GM23338 (cell line): ENCODE measurements at regions not wholly inside any gene's neighbourhood (a gene's known extent, or its start where the extent isn't known, plus 50 kb on each side); places are given as distances from the start of the nearest gene placed in this dataset.

Experiments
- ATAC-seq: fragments of 200-7000 bp; cut with Tn5 transposase; 3 replicates; pipeline ENCODE4 v1.9.1; 2020
- DNase-seq: peaks from one replicate; pipeline ENCODE4 v3.0.0-alpha.2; 2015; ENCODE audit warnings: low spot score
- H2AFZ ChIP-seq: fragments of 200-600 bp; sonication (generic); 2 replicates; pipeline ENCODE4 v1.8.0; 2016; ENCODE audit warnings: antibody characterized with exemption, mild to moderate bottlenecking, moderate library complexity
- H3F3A ChIP-seq: fragments of 200-600 bp; sonication (generic); replicated peaks from 2 replicates; pipeline ENCODE4 v1.8.0; 2017; ENCODE audit warnings: antibody characterized with exemption, mixed run types, low read depth
- H3K27ac ChIP-seq: fragments of 200-600 bp; sonication (generic); 2 replicates; pipeline ENCODE4 v1.6.1; 2016; ENCODE audit warnings: low read depth
- H3K27me3 ChIP-seq: fragments of 200-600 bp; sonication (generic); 2 replicates; pipeline ENCODE4 v1.8.0; 2016; ENCODE audit warnings: mild to moderate bottlenecking, mixed run types, moderate library complexity; ENCODE audit not compliant: insufficient read depth
- H3K36me3 ChIP-seq: fragments of 200-600 bp; sonication (generic); 2 replicates; pipeline ENCODE4 v1.8.0; 2016; ENCODE audit warnings: mild to moderate bottlenecking; ENCODE audit not compliant: insufficient read depth
- H3K4me1 ChIP-seq: fragments of 200-600 bp; sonication (generic); 2 replicates; pipeline ENCODE4 v1.8.0; 2016; ENCODE audit warnings: mild to moderate bottlenecking, moderate library complexity; ENCODE audit not compliant: insufficient read depth
- H3K4me2 ChIP-seq: fragments of 200-600 bp; sonication (generic); 2 replicates; pipeline ENCODE4 v1.7.1; 2017; ENCODE audit warnings: mixed run types
- H3K4me3 ChIP-seq: fragments of 200-600 bp; sonication (generic); 2 replicates; pipeline ENCODE4 v1.6.1; 2016; ENCODE audit warnings: mixed run types
- H3K79me2 ChIP-seq: fragments of 200-600 bp; sonication (generic); replicated peaks from 2 replicates; pipeline ENCODE4 v1.8.0; 2017; ENCODE audit warnings: mild to moderate bottlenecking; ENCODE audit not compliant: insufficient read depth
- H3K9me2 ChIP-seq: fragments of 200-600 bp; sonication (generic); 2 replicates; pipeline ENCODE4 v1.8.0; 2017; ENCODE audit not compliant: insufficient read depth
- H4K20me1 ChIP-seq: fragments of 200-600 bp; sonication (generic); replicated peaks from 2 replicates; pipeline ENCODE4 v1.8.0; 2017; ENCODE audit warnings: mild to moderate bottlenecking; ENCODE audit not compliant: insufficient read depth
- H3K27ac Mint-ChIP-seq: 2 replicates; pipeline ENCODE4 v1.8.0; 2020; ENCODE audit warnings: inconsistent platforms, mild to moderate bottlenecking, moderate library complexity, mixed read lengths
- H3K27me3 Mint-ChIP-seq: 3 replicates; pipeline ENCODE4 v1.8.0; 2022; ENCODE audit warnings: low read depth, mild to moderate bottlenecking, moderate library complexity, mixed read lengths, inconsistent platforms; ENCODE audit not compliant: insufficient read depth, poor library complexity
- H3K36me3 Mint-ChIP-seq: 3 replicates; pipeline ENCODE4 v1.8.0; 2021; ENCODE audit warnings: low read depth, mild to moderate bottlenecking, inconsistent platforms, moderate library complexity, mixed read lengths
- H3K4me1 Mint-ChIP-seq: 3 replicates; pipeline ENCODE4 v1.8.0; 2020; ENCODE audit warnings: mild to moderate bottlenecking, inconsistent platforms, mixed read lengths
- H3K4me3 Mint-ChIP-seq: 3 replicates; pipeline ENCODE4 v1.8.0; 2021; ENCODE audit warnings: moderate library complexity, mild to moderate bottlenecking, inconsistent platforms, mixed read lengths
- H3K9me3 Mint-ChIP-seq: 3 replicates; pipeline ENCODE4 v1.8.0; 2020; ENCODE audit warnings: moderate library complexity, mild to moderate bottlenecking, inconsistent platforms, mixed read lengths
- CREB1 ChIP-seq: fragments of 250-450 bp; sonication (Bioruptor Pico); IDR thresholded peaks from 2 replicates; pipeline ENCODE4 v1.5.0; 2020; ENCODE audit warnings: low read depth, mild to moderate bottlenecking, moderate library complexity
- EZH2 ChIP-seq: fragments of 200-600 bp; sonication (generic); IDR thresholded peaks from one replicate; pipeline ENCODE4 v1.8.0; 2017; ENCODE audit warnings: antibody characterized with exemption, mild to moderate bottlenecking, low read depth; ENCODE audit not compliant: unreplicated experiment
- EZH2phosphoT487 ChIP-seq: fragments of 200-600 bp; sonication (generic); IDR thresholded peaks from one replicate; pipeline ENCODE4 v1.8.1; 2018; ENCODE audit warnings: antibody characterized with exemption; ENCODE audit not compliant: unreplicated experiment
- JUNB ChIP-seq: IDR thresholded peaks from one replicate; pipeline ENCODE4 v1.6.1; 2016; ENCODE audit warnings: antibody characterized with exemption; ENCODE audit not compliant: unreplicated experiment
- NANOG ChIP-seq: IDR thresholded peaks from 2 replicates; pipeline ENCODE4 v1.6.1; 2016; ENCODE audit warnings: antibody characterized with exemption, borderline replicate concordance
- POLR2AphosphoS5 ChIP-seq: IDR thresholded peaks from 2 replicates; pipeline ENCODE4 v1.6.1; 2016; ENCODE audit warnings: antibody characterized with exemption, low read depth
- STAT1 ChIP-seq: IDR thresholded peaks from one replicate; pipeline ENCODE4 v1.6.1; 2016; ENCODE audit warnings: antibody characterized with exemption; ENCODE audit not compliant: unreplicated experiment
- ZNF114 ChIP-seq: fragments of 250-450 bp; sonication (Bioruptor Pico); IDR thresholded peaks from 2 replicates; pipeline ENCODE4 v1.5.0; 2020; ENCODE audit warnings: mild to moderate bottlenecking, moderate library complexity
- ZNF331 ChIP-seq: fragments of 250-450 bp; sonication (Bioruptor Pico); IDR thresholded peaks from 2 replicates; pipeline ENCODE4 v1.5.0; 2020; ENCODE audit warnings: low read depth, mild to moderate bottlenecking, moderate library complexity
- TF ChIP-seq, protein P1 (sequence below): IDR thresholded peaks from 2 replicates; pipeline ENCODE4 v1.6.1; 2016; ENCODE audit warnings: antibody characterized with exemption
- TF ChIP-seq, protein P2 (sequence below): fragments of 250-450 bp; sonication (Bioruptor Pico); IDR thresholded peaks from 2 replicates; pipeline ENCODE4 v1.5.0; 2020; ENCODE audit warnings: mild to moderate bottlenecking, moderate library complexity
- TF ChIP-seq, protein P3 (sequence below), 2 experiments: fragments of 200-600 bp in 1 of 2; sonication (generic) in 1 of 2; conservative IDR thresholded peaks; 2 replicates each; pipeline versions ENCODE4 v1.5.1 to v1.6.1; 2016 to 2017; ENCODE audit warnings: antibody characterized with exemption in 2 of 2, low read depth in 2 of 2, mild to moderate bottlenecking in 2 of 2, moderate library complexity in 1 of 2
- TF ChIP-seq, protein P4 (sequence below): IDR thresholded peaks from one replicate; pipeline ENCODE4 v1.6.1; 2018; ENCODE audit warnings: antibody characterized with exemption; ENCODE audit not compliant: unreplicated experiment

DNA sequence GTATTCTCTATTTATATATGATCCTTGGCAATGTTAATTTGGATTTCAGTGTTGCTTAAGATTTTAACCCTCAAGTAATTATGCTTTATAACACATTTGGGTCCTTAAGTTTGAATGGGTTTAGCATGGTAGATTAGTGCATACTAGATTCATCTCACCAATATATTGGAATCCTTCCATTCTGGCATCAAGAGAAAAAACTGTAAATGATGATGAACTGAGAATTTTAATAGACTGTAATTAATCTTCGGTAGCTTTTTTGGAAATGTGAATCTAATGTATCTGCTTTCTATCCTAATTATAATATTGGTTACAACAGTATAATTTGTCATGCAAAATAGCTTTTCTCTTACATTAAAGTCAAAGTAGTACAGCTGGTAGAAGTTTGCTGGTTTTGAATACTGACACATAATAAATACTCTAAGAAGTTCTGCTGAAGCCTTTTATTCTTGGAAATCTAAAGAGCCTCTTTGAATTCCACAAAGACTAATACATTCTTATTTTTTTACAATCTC, 279.8 kb downstream of the AMY1C start:
- H3K4me3 ChIP-seq: no peak overlapping the region
- H4K20me1 ChIP-seq: no peaks in the 10 kb centered on the region
- H3K27me3 Mint-ChIP-seq: no peaks in the 10 kb centered on the region
- DNase-seq (no peak), ATAC-seq (no peak)
- H3K4me2 ChIP-seq: no peak overlapping the region
- H3K27ac Mint-ChIP-seq: no peak overlapping the region
- no peaks in the 10 kb centered on the region for H3K9me2 ChIP-seq
- no peaks in the 10 kb centered on the region for H3K79me2 ChIP-seq
- no peak overlapping the region for H2AFZ ChIP-seq
- H3K36me3 ChIP-seq: no peaks in the 10 kb centered on the region
- no peaks in the 10 kb centered on the region for H3K9me3 Mint-ChIP-seq
- H3K27ac ChIP-seq: no peak overlapping the region
- no peaks in the 10 kb centered on the region for H3K27me3 ChIP-seq
- no peaks in the 10 kb centered on the region for H3K4me1 Mint-ChIP-seq
- no peaks in the 10 kb centered on the region for H3K36me3 Mint-ChIP-seq
- TF ChIP-seq EZH2: no peak
- TF ChIP-seq POLR2AphosphoS5: no peak
- TF ChIP-seq, protein P1, sequence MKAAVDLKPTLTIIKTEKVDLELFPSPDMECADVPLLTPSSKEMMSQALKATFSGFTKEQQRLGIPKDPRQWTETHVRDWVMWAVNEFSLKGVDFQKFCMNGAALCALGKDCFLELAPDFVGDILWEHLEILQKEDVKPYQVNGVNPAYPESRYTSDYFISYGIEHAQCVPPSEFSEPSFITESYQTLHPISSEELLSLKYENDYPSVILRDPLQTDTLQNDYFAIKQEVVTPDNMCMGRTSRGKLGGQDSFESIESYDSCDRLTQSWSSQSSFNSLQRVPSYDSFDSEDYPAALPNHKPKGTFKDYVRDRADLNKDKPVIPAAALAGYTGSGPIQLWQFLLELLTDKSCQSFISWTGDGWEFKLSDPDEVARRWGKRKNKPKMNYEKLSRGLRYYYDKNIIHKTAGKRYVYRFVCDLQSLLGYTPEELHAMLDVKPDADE: no peak
- TF ChIP-seq STAT1: no peak
- no peak for TF ChIP-seq EZH2phosphoT487
- TF ChIP-seq, protein P2, sequence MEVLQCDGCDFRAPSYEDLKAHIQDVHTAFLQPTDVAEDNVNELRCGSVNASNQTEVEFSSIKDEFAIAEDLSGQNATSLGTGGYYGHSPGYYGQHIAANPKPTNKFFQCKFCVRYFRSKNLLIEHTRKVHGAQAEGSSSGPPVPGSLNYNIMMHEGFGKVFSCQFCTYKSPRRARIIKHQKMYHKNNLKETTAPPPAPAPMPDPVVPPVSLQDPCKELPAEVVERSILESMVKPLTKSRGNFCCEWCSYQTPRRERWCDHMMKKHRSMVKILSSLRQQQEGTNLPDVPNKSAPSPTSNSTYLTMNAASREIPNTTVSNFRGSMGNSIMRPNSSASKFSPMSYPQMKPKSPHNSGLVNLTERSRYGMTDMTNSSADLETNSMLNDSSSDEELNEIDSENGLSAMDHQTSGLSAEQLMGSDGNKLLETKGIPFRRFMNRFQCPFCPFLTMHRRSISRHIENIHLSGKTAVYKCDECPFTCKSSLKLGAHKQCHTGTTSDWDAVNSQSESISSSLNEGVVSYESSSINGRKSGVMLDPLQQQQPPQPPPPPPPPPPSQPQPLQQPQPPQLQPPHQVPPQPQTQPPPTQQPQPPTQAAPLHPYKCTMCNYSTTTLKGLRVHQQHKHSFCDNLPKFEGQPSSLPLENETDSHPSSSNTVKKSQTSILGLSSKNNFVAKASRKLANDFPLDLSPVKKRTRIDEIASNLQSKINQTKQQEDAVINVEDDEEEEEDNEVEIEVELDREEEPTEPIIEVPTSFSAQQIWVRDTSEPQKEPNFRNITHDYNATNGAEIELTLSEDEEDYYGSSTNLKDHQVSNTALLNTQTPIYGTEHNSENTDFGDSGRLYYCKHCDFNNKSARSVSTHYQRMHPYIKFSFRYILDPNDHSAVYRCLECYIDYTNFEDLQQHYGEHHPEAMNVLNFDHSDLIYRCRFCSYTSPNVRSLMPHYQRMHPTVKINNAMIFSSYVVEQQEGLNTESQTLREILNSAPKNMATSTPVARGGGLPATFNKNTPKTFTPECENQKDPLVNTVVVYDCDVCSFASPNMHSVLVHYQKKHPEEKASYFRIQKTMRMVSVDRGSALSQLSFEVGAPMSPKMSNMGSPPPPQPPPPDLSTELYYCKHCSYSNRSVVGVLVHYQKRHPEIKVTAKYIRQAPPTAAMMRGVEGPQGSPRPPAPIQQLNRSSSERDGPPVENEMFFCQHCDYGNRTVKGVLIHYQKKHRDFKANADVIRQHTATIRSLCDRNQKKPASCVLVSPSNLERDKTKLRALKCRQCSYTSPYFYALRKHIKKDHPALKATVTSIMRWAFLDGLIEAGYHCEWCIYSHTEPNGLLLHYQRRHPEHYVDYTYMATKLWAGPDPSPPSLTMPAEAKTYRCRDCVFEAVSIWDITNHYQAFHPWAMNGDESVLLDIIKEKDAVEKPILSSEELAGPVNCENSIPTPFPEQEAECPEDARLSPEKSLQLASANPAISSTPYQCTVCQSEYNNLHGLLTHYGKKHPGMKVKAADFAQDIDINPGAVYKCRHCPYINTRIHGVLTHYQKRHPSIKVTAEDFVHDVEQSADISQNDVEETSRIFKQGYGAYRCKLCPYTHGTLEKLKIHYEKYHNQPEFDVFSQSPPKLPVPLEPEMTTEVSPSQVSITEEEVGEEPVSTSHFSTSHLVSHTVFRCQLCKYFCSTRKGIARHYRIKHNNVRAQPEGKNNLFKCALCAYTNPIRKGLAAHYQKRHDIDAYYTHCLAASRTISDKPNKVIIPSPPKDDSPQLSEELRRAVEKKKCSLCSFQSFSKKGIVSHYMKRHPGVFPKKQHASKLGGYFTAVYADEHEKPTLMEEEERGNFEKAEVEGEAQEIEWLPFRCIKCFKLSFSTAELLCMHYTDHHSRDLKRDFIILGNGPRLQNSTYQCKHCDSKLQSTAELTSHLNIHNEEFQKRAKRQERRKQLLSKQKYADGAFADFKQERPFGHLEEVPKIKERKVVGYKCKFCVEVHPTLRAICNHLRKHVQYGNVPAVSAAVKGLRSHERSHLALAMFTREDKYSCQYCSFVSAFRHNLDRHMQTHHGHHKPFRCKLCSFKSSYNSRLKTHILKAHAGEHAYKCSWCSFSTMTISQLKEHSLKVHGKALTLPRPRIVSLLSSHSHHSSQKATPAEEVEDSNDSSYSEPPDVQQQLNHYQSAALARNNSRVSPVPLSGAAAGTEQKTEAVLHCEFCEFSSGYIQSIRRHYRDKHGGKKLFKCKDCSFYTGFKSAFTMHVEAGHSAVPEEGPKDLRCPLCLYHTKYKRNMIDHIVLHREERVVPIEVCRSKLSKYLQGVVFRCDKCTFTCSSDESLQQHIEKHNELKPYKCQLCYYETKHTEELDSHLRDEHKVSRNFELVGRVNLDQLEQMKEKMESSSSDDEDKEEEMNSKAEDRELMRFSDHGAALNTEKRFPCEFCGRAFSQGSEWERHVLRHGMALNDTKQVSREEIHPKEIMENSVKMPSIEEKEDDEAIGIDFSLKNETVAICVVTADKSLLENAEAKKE (CRISPR knock-in tag): no peak
- no peak for TF ChIP-seq ZNF114 (CRISPR knock-in tag)
- no peak for TF ChIP-seq NANOG
- TF ChIP-seq, protein P3, sequence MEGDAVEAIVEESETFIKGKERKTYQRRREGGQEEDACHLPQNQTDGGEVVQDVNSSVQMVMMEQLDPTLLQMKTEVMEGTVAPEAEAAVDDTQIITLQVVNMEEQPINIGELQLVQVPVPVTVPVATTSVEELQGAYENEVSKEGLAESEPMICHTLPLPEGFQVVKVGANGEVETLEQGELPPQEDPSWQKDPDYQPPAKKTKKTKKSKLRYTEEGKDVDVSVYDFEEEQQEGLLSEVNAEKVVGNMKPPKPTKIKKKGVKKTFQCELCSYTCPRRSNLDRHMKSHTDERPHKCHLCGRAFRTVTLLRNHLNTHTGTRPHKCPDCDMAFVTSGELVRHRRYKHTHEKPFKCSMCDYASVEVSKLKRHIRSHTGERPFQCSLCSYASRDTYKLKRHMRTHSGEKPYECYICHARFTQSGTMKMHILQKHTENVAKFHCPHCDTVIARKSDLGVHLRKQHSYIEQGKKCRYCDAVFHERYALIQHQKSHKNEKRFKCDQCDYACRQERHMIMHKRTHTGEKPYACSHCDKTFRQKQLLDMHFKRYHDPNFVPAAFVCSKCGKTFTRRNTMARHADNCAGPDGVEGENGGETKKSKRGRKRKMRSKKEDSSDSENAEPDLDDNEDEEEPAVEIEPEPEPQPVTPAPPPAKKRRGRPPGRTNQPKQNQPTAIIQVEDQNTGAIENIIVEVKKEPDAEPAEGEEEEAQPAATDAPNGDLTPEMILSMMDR (conservative IDR thresholded peaks at IDR 0.05; ENCODE audit: low read depth in 2 of 2): no peak
- TF ChIP-seq JUNB: no peak
- TF ChIP-seq, protein P4, sequence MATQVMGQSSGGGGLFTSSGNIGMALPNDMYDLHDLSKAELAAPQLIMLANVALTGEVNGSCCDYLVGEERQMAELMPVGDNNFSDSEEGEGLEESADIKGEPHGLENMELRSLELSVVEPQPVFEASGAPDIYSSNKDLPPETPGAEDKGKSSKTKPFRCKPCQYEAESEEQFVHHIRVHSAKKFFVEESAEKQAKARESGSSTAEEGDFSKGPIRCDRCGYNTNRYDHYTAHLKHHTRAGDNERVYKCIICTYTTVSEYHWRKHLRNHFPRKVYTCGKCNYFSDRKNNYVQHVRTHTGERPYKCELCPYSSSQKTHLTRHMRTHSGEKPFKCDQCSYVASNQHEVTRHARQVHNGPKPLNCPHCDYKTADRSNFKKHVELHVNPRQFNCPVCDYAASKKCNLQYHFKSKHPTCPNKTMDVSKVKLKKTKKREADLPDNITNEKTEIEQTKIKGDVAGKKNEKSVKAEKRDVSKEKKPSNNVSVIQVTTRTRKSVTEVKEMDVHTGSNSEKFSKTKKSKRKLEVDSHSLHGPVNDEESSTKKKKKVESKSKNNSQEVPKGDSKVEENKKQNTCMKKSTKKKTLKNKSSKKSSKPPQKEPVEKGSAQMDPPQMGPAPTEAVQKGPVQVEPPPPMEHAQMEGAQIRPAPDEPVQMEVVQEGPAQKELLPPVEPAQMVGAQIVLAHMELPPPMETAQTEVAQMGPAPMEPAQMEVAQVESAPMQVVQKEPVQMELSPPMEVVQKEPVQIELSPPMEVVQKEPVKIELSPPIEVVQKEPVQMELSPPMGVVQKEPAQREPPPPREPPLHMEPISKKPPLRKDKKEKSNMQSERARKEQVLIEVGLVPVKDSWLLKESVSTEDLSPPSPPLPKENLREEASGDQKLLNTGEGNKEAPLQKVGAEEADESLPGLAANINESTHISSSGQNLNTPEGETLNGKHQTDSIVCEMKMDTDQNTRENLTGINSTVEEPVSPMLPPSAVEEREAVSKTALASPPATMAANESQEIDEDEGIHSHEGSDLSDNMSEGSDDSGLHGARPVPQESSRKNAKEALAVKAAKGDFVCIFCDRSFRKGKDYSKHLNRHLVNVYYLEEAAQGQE: no peak
- no peak for TF ChIP-seq CREB1
- TF ChIP-seq ZNF331 (CRISPR knock-in tag): no peak
- no peaks in the 10 kb centered on the region for H3F3A ChIP-seq
- no peak overlapping the region for H3K4me3 Mint-ChIP-seq
- H3K4me1 ChIP-seq: no peaks in the 10 kb centered on the region
